ENCODE measurements at regions not wholly inside any gene's neighbourhood (a gene's known extent, or its start where the extent isn't known, plus 50 kb on each side); places are given as distances from the start of the nearest gene placed in this dataset.
A peak's percentile ranks its signal among the peaks of the same experiment; 100 is the strongest.

GRCh38 chr2:444937-445884, 157.3 kb upstream of the ALKAL2 start:
- H3K27ac Mint-ChIP-seq = no peak overlapping the region
- no peaks in the 10 kb centered on the region for H3K4me1 Mint-ChIP-seq
- peak; percentile 65 for ATAC-seq (replicated peaks)
- peak overlapping the region; percentile 17 for H3K4me3 Mint-ChIP-seq
- H3K36me3 Mint-ChIP-seq (ENCODE audit: low read depth) = no peaks in the 10 kb centered on the region
- no peaks in the 10 kb centered on the region for H3K27me3 Mint-ChIP-seq
- H3K9me3 Mint-ChIP-seq = no peaks in the 10 kb centered on the region

- H3K9me3 Mint-ChIP-seq = no peaks in the 10 kb centered on the region
- no peaks in the 10 kb centered on the region for H3K27me3 Mint-ChIP-seq
- no peaks in the 10 kb centered on the region for H3K36me3 Mint-ChIP-seq (ENCODE audit: low read depth)
- H3K4me3 Mint-ChIP-seq = no peak overlapping the region
- no peak overlapping the region for H3K27ac Mint-ChIP-seq
- no peaks in the 10 kb centered on the region for H3K4me1 Mint-ChIP-seq
- no peak for ATAC-seq (replicated peaks)
Measured at GRCh38 chr2:443741-444140, 155.8 kb upstream of the ALKAL2 start.

GRCh38 chr2:443216-443615, 155.3 kb upstream of the ALKAL2 start:
- no peaks in the 10 kb centered on the region for H3K9me3 Mint-ChIP-seq
- no peaks in the 10 kb centered on the region for H3K36me3 Mint-ChIP-seq (ENCODE audit: low read depth)
- no peak overlapping the region for H3K27ac Mint-ChIP-seq
- H3K4me3 Mint-ChIP-seq = no peak overlapping the region
- H3K4me1 Mint-ChIP-seq = peaks cover 4% of the 10 kb centered on the region
- ATAC-seq (replicated peaks) = no peak
- no peaks in the 10 kb centered on the region for H3K27me3 Mint-ChIP-seq

- Mint-ChIP-seq H3K27me3 (no peaks in the 10 kb centered on the region), H3K4me3 (no peak overlapping the region), H3K36me3 (ENCODE audit: low read depth) (no peaks in the 10 kb centered on the region), H3K9me3 (no peaks in the 10 kb centered on the region), H3K4me1 (peaks cover 15% of the 10 kb centered on the region), H3K27ac (no peak overlapping the region)
- ATAC-seq (replicated peaks) = peak; percentile 51
Measured at GRCh38 chr2:441258-442022, 153.5 kb upstream of the ALKAL2 start.

GRCh38 chr2:440403-440740, 152.5 kb upstream of the ALKAL2 start:
- Mint-ChIP-seq H3K4me3 (no peak overlapping the region), H3K36me3 (ENCODE audit: low read depth) (no peaks in the 10 kb centered on the region), H3K27me3 (no peaks in the 10 kb centered on the region), H3K4me1 (peaks cover 15% of the 10 kb centered on the region), H3K9me3 (no peaks in the 10 kb centered on the region), H3K27ac (no peak overlapping the region)
- ATAC-seq (replicated peaks) = no peak

GRCh38 chr2:439556-440402, 151.9 kb upstream of the ALKAL2 start:
- no peak for ATAC-seq (replicated peaks)

GRCh38 chr2:439077-439476, 151.2 kb upstream of the ALKAL2 start:
- no peaks in the 10 kb centered on the region for H3K27me3 Mint-ChIP-seq
- H3K36me3 Mint-ChIP-seq (ENCODE audit: low read depth) = no peaks in the 10 kb centered on the region
- peaks cover 15% of the 10 kb centered on the region for H3K4me1 Mint-ChIP-seq
- peak overlapping the region; percentile 76 for H3K4me3 Mint-ChIP-seq
- H3K9me3 Mint-ChIP-seq = no peaks in the 10 kb centered on the region
- no peak for ATAC-seq (replicated peaks)
- no peak overlapping the region for H3K27ac Mint-ChIP-seq

More at GRCh38 chr2:439556-440402, 151.9 kb upstream of the ALKAL2 start:
- Mint-ChIP-seq H3K9me3 (no peaks in the 10 kb centered on the region), H3K27me3 (no peaks in the 10 kb centered on the region), H3K27ac (no peak overlapping the region), H3K4me1 (peaks cover 15% of the 10 kb centered on the region), H3K36me3 (ENCODE audit: low read depth) (no peaks in the 10 kb centered on the region), H3K4me3 (no peak overlapping the region)

GRCh38 chr2:437756-438393, 150.0 kb upstream of the ALKAL2 start:
- no peaks in the 10 kb centered on the region for H3K9me3 Mint-ChIP-seq
- peak overlapping the region; percentile 79 for H3K27ac Mint-ChIP-seq
- H3K36me3 Mint-ChIP-seq (ENCODE audit: low read depth) = no peaks in the 10 kb centered on the region
- peak; percentile 93 for ATAC-seq (replicated peaks)
- peak overlapping the region; percentile 76 for H3K4me3 Mint-ChIP-seq
- peaks cover 15% of the 10 kb centered on the region for H3K4me1 Mint-ChIP-seq
- H3K27me3 Mint-ChIP-seq = no peaks in the 10 kb centered on the region

- Mint-ChIP-seq H3K27me3 (no peaks in the 10 kb centered on the region), H3K36me3 (ENCODE audit: low read depth) (no peaks in the 10 kb centered on the region), H3K27ac (no peak overlapping the region), H3K4me1 (peaks cover 15% of the 10 kb centered on the region), H3K4me3 (peak overlapping the region; percentile 76), H3K9me3 (no peaks in the 10 kb centered on the region)
- no peak for ATAC-seq (replicated peaks)
Measured at GRCh38 chr2:437180-437579, 149.3 kb upstream of the ALKAL2 start.

GRCh38 chr2:436205-436604, 148.3 kb upstream of the ALKAL2 start:
- Mint-ChIP-seq H3K27me3 (no peaks in the 10 kb centered on the region), H3K27ac (no peak overlapping the region), H3K36me3 (ENCODE audit: low read depth) (no peaks in the 10 kb centered on the region), H3K4me3 (no peak overlapping the region), H3K9me3 (no peaks in the 10 kb centered on the region), H3K4me1 (peaks cover 15% of the 10 kb centered on the region)
- ATAC-seq (replicated peaks) = no peak

GRCh38 chr2:434625-435024, 146.7 kb upstream of the ALKAL2 start:
- H3K4me1 Mint-ChIP-seq = peaks cover 22% of the 10 kb centered on the region
- H3K27me3 Mint-ChIP-seq = no peaks in the 10 kb centered on the region
- ATAC-seq (replicated peaks) = no peak
- no peak overlapping the region for H3K4me3 Mint-ChIP-seq
- no peak overlapping the region for H3K27ac Mint-ChIP-seq
- no peaks in the 10 kb centered on the region for H3K36me3 Mint-ChIP-seq (ENCODE audit: low read depth)
- H3K9me3 Mint-ChIP-seq = no peaks in the 10 kb centered on the region

GRCh38 chr2:433216-433615, 145.3 kb upstream of the ALKAL2 start:
- Mint-ChIP-seq H3K4me1 (peaks cover 23% of the 10 kb centered on the region), H3K27me3 (no peaks in the 10 kb centered on the region), H3K9me3 (no peaks in the 10 kb centered on the region), H3K27ac (no peak overlapping the region), H3K4me3 (no peak overlapping the region), H3K36me3 (ENCODE audit: low read depth) (no peaks in the 10 kb centered on the region)
- no peak for ATAC-seq (replicated peaks)

- peaks cover 13% of the 10 kb centered on the region for H3K4me1 Mint-ChIP-seq
- no peaks in the 10 kb centered on the region for H3K36me3 Mint-ChIP-seq (ENCODE audit: low read depth)
- H3K9me3 Mint-ChIP-seq = no peaks in the 10 kb centered on the region
- H3K27me3 Mint-ChIP-seq = no peaks in the 10 kb centered on the region
- ATAC-seq (replicated peaks) = peak; percentile 35
- H3K27ac Mint-ChIP-seq = peak overlapping the region; percentile 95
- peak overlapping the region; percentile 87 for H3K4me3 Mint-ChIP-seq
Measured at GRCh38 chr2:430291-431040, 142.6 kb upstream of the ALKAL2 start.
